H1 (cell line): ENCODE measurements at regions not wholly inside any gene's neighbourhood (a gene's known extent, or its start where the extent isn't known, plus 50 kb on each side); places are given as distances from the start of the nearest gene placed in this dataset.

Source experiments
- CTCF ChIA-PET: fragments of 300-600 bp; sonication (Branson Sonifier 250); formaldehyde crosslinking; loops from one replicate; lab custom pipeline; 2021; ENCODE audit not compliant: partially characterized antibody; lab: Charles Lee
- POLR2A ChIA-PET: fragments of 300-600 bp; sonication (Branson Sonifier 250); formaldehyde crosslinking; loops from one replicate; lab custom pipeline; 2021; ENCODE audit warnings: inconsistent platforms; ENCODE audit not compliant: partially characterized antibody; lab: Charles Lee
- DNase-seq, 2 experiments: peaks; one replicate each; pipeline versions ENCODE4 v3.0.0 to v3.0.0-alpha.2; 2010 to 2022; ENCODE audit warnings: low spot score in 2 of 2, low read depth in 1 of 2, mixed read lengths in 1 of 2
- FAIRE-seq: peaks from 2 replicates; lab custom pipeline; 2011; peaks lifted over from hg19 to GRCh38; lab: Jason Lieb, UNC
- H2AFZ ChIP-seq: 2 replicates; pipeline ENCODE4 v1.8.1; 2012; ENCODE audit warnings: low read length, inconsistent platforms
- H2AK5ac ChIP-seq: 2 replicates; pipeline ENCODE4 v1.6.1; 2013; ENCODE audit warnings: low read depth, low read length
- H2BK120ac ChIP-seq: replicated peaks from 2 replicates; pipeline ENCODE3; 2013; ENCODE audit warnings: low read depth, low read length, inconsistent platforms
- H2BK12ac ChIP-seq: 2 replicates; pipeline ENCODE4 v1.6.1; 2013; ENCODE audit warnings: low read depth, low read length
- H2BK15ac ChIP-seq: 2 replicates; pipeline ENCODE4 v1.6.1; 2013; ENCODE audit warnings: low read length
- H2BK20ac ChIP-seq: 2 replicates; pipeline ENCODE4 v1.6.1; 2013; ENCODE audit warnings: low read length
- H2BK5ac ChIP-seq: 2 replicates; pipeline ENCODE4 v1.6.1; 2013; ENCODE audit warnings: low read depth, low read length
- H3K14ac ChIP-seq: 2 replicates; pipeline ENCODE4 v1.6.1; 2013; ENCODE audit warnings: inconsistent platforms; ENCODE audit not compliant: insufficient read length
- H3K18ac ChIP-seq: 2 replicates; pipeline ENCODE4 v1.6.1; 2013; ENCODE audit warnings: low read length; ENCODE audit errors: extremely low read depth
- H3K23ac ChIP-seq: 2 replicates; pipeline ENCODE4 v1.6.1; 2013; ENCODE audit warnings: inconsistent platforms; ENCODE audit not compliant: insufficient read length
- H3K23me2 ChIP-seq: 2 replicates; pipeline ENCODE4 v1.6.1; 2013; ENCODE audit warnings: low read depth, low read length
- H3K27ac ChIP-seq: 2 replicates; pipeline ENCODE4 v1.6.1; 2011; ENCODE audit warnings: low read depth, low read length, inconsistent platforms
- H3K27me3 ChIP-seq, 4 experiments: replicated peaks in 1 of 4; 1 replicate in 1 of 4; 2 replicates in 3 of 4; pipeline versions ENCODE4 v1.6.1 to v1.8.1; 2011 to 2013; ENCODE audit warnings: low read length in 3 of 4, mild to moderate bottlenecking in 3 of 4, inconsistent platforms in 2 of 4, mixed read lengths in 2 of 4, moderate library complexity in 1 of 4; ENCODE audit not compliant: control insufficient read depth in 3 of 4, insufficient read depth in 3 of 4; ENCODE audit errors: extremely low read depth in 1 of 4
- H3K36me3 ChIP-seq, 4 experiments: 2 replicates each; pipeline versions ENCODE4 v1.6.1 to v1.8.1; 2011 to 2013; ENCODE audit warnings: mild to moderate bottlenecking in 4 of 4, low read length in 3 of 4, moderate library complexity in 2 of 4, control low read depth in 1 of 4, inconsistent platforms in 1 of 4; ENCODE audit not compliant: insufficient read depth in 4 of 4, control insufficient read depth in 2 of 4
- H3K4ac ChIP-seq: replicated peaks from 2 replicates; pipeline ENCODE3; 2013; ENCODE audit warnings: low read length, low read depth, mixed read lengths, inconsistent platforms; ENCODE audit not compliant: insufficient read length
- H3K4me1 ChIP-seq, 4 experiments: replicated peaks in 1 of 4; 1 replicate in 1 of 4; 2 replicates in 3 of 4; pipeline versions ENCODE4 v1.6.1 to v1.8.1; 2011 to 2013; ENCODE audit warnings: low read length in 3 of 4, inconsistent platforms in 2 of 4, mixed read lengths in 1 of 4; ENCODE audit not compliant: insufficient read depth in 4 of 4, control insufficient read depth in 3 of 4
- H3K4me2 ChIP-seq, 2 experiments: 2 replicates each; pipeline versions ENCODE4 v1.6.1 to v1.8.1; 2011 to 2013; ENCODE audit warnings: low read depth in 2 of 2, low read length in 2 of 2, control low read depth in 1 of 2, inconsistent platforms in 1 of 2, mild to moderate bottlenecking in 1 of 2; ENCODE audit not compliant: insufficient read depth in 1 of 2
- H3K4me3 ChIP-seq, 4 experiments: fragments of 200-600, 300-600 bp in 1 of 4; sonication (generic), shearing (Covaris generic), sonication (Bioruptor Twin) in 1 of 4; 2 replicates each; pipeline versions ENCODE4 v1.5.1 to v1.8.1; 2011 to 2016; ENCODE audit warnings: low read length in 4 of 4, low read depth in 3 of 4, control low read depth in 2 of 4, inconsistent platforms in 2 of 4, mild to moderate bottlenecking in 2 of 4, mixed read lengths in 1 of 4, moderate library complexity in 1 of 4; ENCODE audit not compliant: insufficient read depth in 2 of 4; ENCODE audit errors: extremely low read depth in 1 of 4
- H3K56ac ChIP-seq: replicated peaks from 2 replicates; pipeline ENCODE3; 2013; ENCODE audit warnings: low read depth, mild to moderate bottlenecking, mixed read lengths, low read length, inconsistent platforms; ENCODE audit not compliant: insufficient read length
- H3K79me1 ChIP-seq: 2 replicates; pipeline ENCODE4 v1.6.1; 2013; ENCODE audit warnings: low read depth, low read length, control low read depth
- H3K79me2 ChIP-seq, 2 experiments: 2 replicates each; pipeline versions ENCODE4 v1.6.1 to v1.8.1; 2012 to 2013; ENCODE audit warnings: low read length in 2 of 2, mild to moderate bottlenecking in 2 of 2, inconsistent platforms in 1 of 2; ENCODE audit not compliant: insufficient read depth in 2 of 2, control insufficient read depth in 1 of 2
- H3K9ac ChIP-seq, 4 experiments: replicated peaks in 1 of 4; 1 replicate in 1 of 4; 2 replicates in 3 of 4; pipeline versions ENCODE4 v1.6.1 to v1.8.1; 2011 to 2013; ENCODE audit warnings: low read depth in 3 of 4, low read length in 3 of 4, control low read depth in 2 of 4, mild to moderate bottlenecking in 2 of 4, moderate library complexity in 2 of 4, inconsistent platforms in 1 of 4; ENCODE audit errors: extremely low read depth in 1 of 4
- H3K9me3 ChIP-seq, 2 experiments: 2 replicates each; pipeline versions ENCODE4 v1.6.1 to v1.8.1; 2012 to 2013; ENCODE audit warnings: mild to moderate bottlenecking in 2 of 2, moderate library complexity in 2 of 2, control low read depth in 1 of 2, inconsistent platforms in 1 of 2, low read depth in 1 of 2, low read length in 1 of 2, mixed read lengths in 1 of 2; ENCODE audit not compliant: insufficient read depth in 2 of 2
- H4K20me1 ChIP-seq, 2 experiments: replicated peaks in 1 of 2; 2 replicates each; pipeline versions ENCODE3 to v1.8.1; 2011 to 2013; ENCODE audit warnings: inconsistent platforms in 2 of 2, low read length in 2 of 2, mild to moderate bottlenecking in 1 of 2; ENCODE audit not compliant: insufficient read depth in 2 of 2, control insufficient read depth in 1 of 2
- H4K5ac ChIP-seq: 2 replicates; pipeline ENCODE4 v1.6.1; 2013; ENCODE audit warnings: low read length, low read depth, mixed read lengths, inconsistent platforms; ENCODE audit not compliant: insufficient read length
- H4K8ac ChIP-seq: 2 replicates; pipeline ENCODE4 v1.8.0; 2013; ENCODE audit warnings: mild to moderate bottlenecking, moderate library complexity, low read length, inconsistent platforms; ENCODE audit not compliant: insufficient read depth; ENCODE audit errors: extremely low read depth
- H4K91ac ChIP-seq: replicated peaks from 2 replicates; pipeline ENCODE3; 2013; ENCODE audit warnings: low read length, mixed read lengths, inconsistent platforms; ENCODE audit not compliant: insufficient read length
- BCL11A ChIP-seq, 2 experiments: IDR thresholded peaks; one replicate each; pipeline ENCODE4 v1.6.1; 2011; ENCODE audit warnings: low read depth in 2 of 2, low read length in 2 of 2, mild to moderate bottlenecking in 2 of 2
- BRCA1 ChIP-seq: IDR thresholded peaks from 2 replicates; pipeline ENCODE4 v1.6.1; 2012; ENCODE audit warnings: low read depth, low read length, improper control_type of control experiment
- CBX5 ChIP-seq: fragments of 300-800, 300-1000 bp; sonication (generic); IDR thresholded peaks from 2 replicates; pipeline ENCODE4 v1.7.1; 2016; ENCODE audit warnings: antibody characterized with exemption, low read length, low read depth
- CBX8 ChIP-seq: fragments of 300-800, 300-1000 bp; sonication (generic); IDR thresholded peaks from 2 replicates; pipeline ENCODE4 v1.7.1; 2016; ENCODE audit warnings: low read depth, low read length, borderline replicate concordance
- CEBPB ChIP-seq: IDR thresholded peaks from 2 replicates; pipeline ENCODE4 v1.6.1; 2012; ENCODE audit warnings: low read depth, low read length
- EP300 ChIP-seq, 2 experiments: IDR thresholded peaks; 1 replicate in 1 of 2; 2 replicates in 1 of 2; pipeline ENCODE4 v1.6.1; 2011 to 2012; ENCODE audit warnings: low read depth in 2 of 2, low read length in 2 of 2, mild to moderate bottlenecking in 2 of 2, borderline replicate concordance in 1 of 2, inconsistent platforms in 1 of 2, moderate library complexity in 1 of 2
- KDM4A ChIP-seq: IDR thresholded peaks from one replicate; pipeline ENCODE4 v1.7.1; 2012; ENCODE audit warnings: low read depth, mild to moderate bottlenecking, moderate library complexity, low read length, inconsistent platforms; ENCODE audit not compliant: severe bottlenecking
- POU5F1 ChIP-seq: IDR thresholded peaks from 2 replicates; pipeline ENCODE4 v1.6.1; 2011; ENCODE audit warnings: low read depth, mild to moderate bottlenecking, low read length, moderate library complexity
- RBBP5 ChIP-seq: IDR thresholded peaks from 2 replicates; pipeline ENCODE4 v1.7.1; 2012; ENCODE audit warnings: low read depth, mild to moderate bottlenecking, inconsistent platforms, low read length, moderate library complexity, borderline replicate concordance
- RXRA ChIP-seq: IDR thresholded peaks from 2 replicates; pipeline ENCODE4 v1.6.1; 2011; ENCODE audit warnings: low read depth, mild to moderate bottlenecking, low read length, moderate library complexity; ENCODE audit not compliant: insufficient read depth
- SRF ChIP-seq: IDR thresholded peaks from 2 replicates; pipeline ENCODE4 v1.6.1; 2011; ENCODE audit warnings: mild to moderate bottlenecking, low read depth, low read length, moderate library complexity
- TCF12 ChIP-seq: IDR thresholded peaks from 2 replicates; pipeline ENCODE4 v1.6.1; 2011; ENCODE audit warnings: low read depth, mild to moderate bottlenecking, low read length
- YY1 ChIP-seq: IDR thresholded peaks from 2 replicates; pipeline ENCODE4 v1.6.1; 2011; ENCODE audit warnings: low read depth, mild to moderate bottlenecking, low read length
- WGBS, 2 experiments: shearing (Covaris generic) in 1 of 2; methylation state at CpG; one replicate each; pipeline versions ENCODE4 v1.1.6 to v1.1.7; 2013 to 2015; ENCODE audit warnings: low lambda C conversion rate in 2 of 2, mixed read lengths in 2 of 2, inconsistent platforms in 1 of 2, low coverage in 1 of 2, missing lambda C conversion rate in 1 of 2; ENCODE audit not compliant: insufficient replicate concordance in 2 of 2, insufficient coverage in 1 of 2, insufficient read length in 1 of 2; ENCODE audit errors: extremely low coverage in 1 of 2, missing lambda C conversion rate in 1 of 2; 5-methylcytosine and 5-hydroxymethylcytosine counted together

GRCh38 chr10:65083222-65083621 is 1562.0 kb downstream of the REEP3 start:
- no peak overlapping the region for H3K4me3 ChIP-seq
- 0 out of 8 replicates have a peak, but pooled peaks cover 0 to 2% (median 0%) of the 10 kb centered on the region in 4 experiments for H3K36me3 ChIP-seq
- peaks cover 0 to 1% (median 0%) of the 10 kb centered on the region in 4 experiments; a peak in 1 of 7 replicates for H3K27me3 ChIP-seq
- H3K4me2 ChIP-seq = no peak overlapping the region
- peaks cover 23 to 27% of the 10 kb centered on the region in 2 experiments for H3K9me3 ChIP-seq
- H2BK5ac ChIP-seq = no peak overlapping the region
- H4K5ac ChIP-seq = no peak overlapping the region
- no peaks in the 10 kb centered on the region for H4K20me1 ChIP-seq
- H3K9ac ChIP-seq = no peak overlapping the region
- POLR2A ChIA-PET = no interaction called here
- no peak overlapping the region for H3K4ac ChIP-seq
- H2BK120ac ChIP-seq = no peak overlapping the region
- no peak overlapping the region for H2BK20ac ChIP-seq
- no peak for DNase-seq
- no peak overlapping the region for H3K18ac ChIP-seq
- 75% methylated on average over 6 of the region's 6 CpGs; no CpG with 5 or more reads in 1 of the 2 experiments for WGBS, 2 experiments
- H2AFZ ChIP-seq = peak overlapping the region; percentile 2; the same call in 1 of the 2 replicates
- H4K91ac ChIP-seq = no peak overlapping the region
- H2BK12ac ChIP-seq = no peak overlapping the region
- H2BK15ac ChIP-seq = no peak overlapping the region
- no peak overlapping the region for H3K14ac ChIP-seq
- no peaks in the 10 kb centered on the region for H3K79me1 ChIP-seq
- no peak overlapping the region for H3K56ac ChIP-seq
- H3K23ac ChIP-seq = no peak overlapping the region
- no peaks in the 10 kb centered on the region for H3K79me2 ChIP-seq
- CTCF ChIA-PET = interaction anchor here (0.7 to 1.2 kb wide), 2 partner anchors 1042 to 1404 kb away, joined by 3 read pairs; no protein-coding TSS in a partner anchor
- H4K8ac ChIP-seq = peak overlapping the region; percentile 2; the same call in 1 of the 2 replicates
- no peak overlapping the region for H2AK5ac ChIP-seq
- H3K23me2 ChIP-seq = no peaks in the 10 kb centered on the region; the same call in 1 of the 2 replicates
- no peak for FAIRE-seq
- no peaks in the 10 kb centered on the region for H3K4me1 ChIP-seq
- H3K27ac ChIP-seq = no peak overlapping the region
- TF ChIP-seq CBX8 (no peak), CBX5 (no peak), BCL11A (IDR thresholded peaks at IDR 0.05; ENCODE audit: low read depth in 2 of 2, low read length in 2 of 2) (no peak), RBBP5 (no peak), CEBPB (no peak), SRF (no peak), BRCA1 (no peak), TCF12 (no peak), RXRA (no peak), EP300 (IDR thresholded peaks at IDR 0.05; ENCODE audit: borderline replicate concordance in 1 of 2, low read depth in 2 of 2, low read length in 2 of 2) (no peak), KDM4A (no peak), POU5F1 (no peak), YY1 (no peak)
